NCI-H526 (cell line): ENCODE measurements at regions not wholly inside any gene's neighbourhood (a gene's known extent, or its start where the extent isn't known, plus 50 kb on each side); places are given as distances from the start of the nearest gene placed in this dataset.
A peak's percentile ranks its signal among the peaks of the same experiment; 100 is the strongest.

Experiments used
- DNase-seq, 2 experiments: peaks; one replicate each; lab custom pipeline; 2025; lab: John Stamatoyannopoulos, UW

DNA sequence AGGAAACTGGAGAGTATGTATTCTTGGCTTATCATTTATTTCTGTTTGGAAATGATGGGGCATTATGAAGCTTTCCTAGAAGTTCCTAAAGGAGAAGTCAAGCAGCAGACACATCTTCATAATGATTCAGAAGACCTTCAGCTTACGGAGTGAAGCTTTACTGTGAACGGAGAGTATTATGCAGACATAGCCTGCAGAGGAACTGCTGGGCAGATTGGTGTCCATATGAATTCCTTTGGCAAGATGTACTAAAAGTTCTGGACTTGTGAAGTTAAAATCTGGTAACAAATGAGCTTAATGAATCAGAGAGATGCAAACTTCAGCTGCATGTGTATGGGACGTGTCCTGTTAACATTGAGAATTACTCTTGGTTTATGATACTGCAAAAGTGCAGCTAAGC, 60.1 kb downstream of the NABP1 start:
- DNase-seq, result no peak

DNA sequence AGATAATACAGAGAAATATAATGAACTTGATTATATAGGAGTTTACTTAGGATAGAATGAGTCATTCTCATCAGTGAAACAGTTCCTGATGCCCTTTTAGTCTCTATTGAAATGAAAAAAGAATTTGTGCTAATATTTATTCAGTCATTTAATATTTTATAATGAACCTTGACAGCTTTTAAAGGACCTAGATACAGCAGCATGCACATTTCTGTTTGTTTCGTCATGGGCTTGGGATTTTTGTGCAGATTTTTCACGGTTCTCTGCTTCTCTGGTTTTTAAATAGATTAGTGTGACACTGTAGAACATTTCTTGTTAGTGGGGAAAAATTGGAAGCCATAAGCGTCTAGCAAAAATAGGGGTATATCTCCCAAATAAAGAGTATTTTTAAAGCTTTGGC, 60.7 kb downstream of the NABP1 start:
- no peak for DNase-seq

- no peak for DNase-seq
Observed at GRCh38 chr2:191739194-191739593, 61.3 kb downstream of the NABP1 start.

DNA sequence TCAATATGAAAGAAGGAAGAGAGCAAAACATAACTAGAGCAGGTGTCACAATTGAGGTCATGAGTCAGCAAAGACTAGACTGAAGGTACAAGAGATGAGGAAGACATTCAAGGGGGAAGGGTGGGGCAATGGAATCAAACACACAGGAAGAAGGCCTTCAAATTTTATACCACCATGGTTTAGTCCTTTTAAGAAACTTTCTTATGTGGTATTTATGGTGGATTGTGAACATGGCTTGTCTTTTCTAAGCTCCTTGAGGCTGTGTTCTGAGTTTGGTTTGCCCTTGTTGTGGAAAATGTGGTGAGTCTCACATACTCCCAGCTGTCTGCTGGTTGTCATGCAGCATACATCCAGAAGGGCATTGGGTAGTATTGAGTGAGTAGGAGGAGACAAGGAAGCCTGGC, 62.1 kb downstream of the NABP1 start:
- no peak for DNase-seq

GRCh38 chr2:191740759-191741158, 62.8 kb downstream of the NABP1 start:
- DNase-seq, result no peak

- no peak for DNase-seq
Observed at GRCh38 chr2:191746346-191747169, 68.6 kb downstream of the NABP1 start.

DNA sequence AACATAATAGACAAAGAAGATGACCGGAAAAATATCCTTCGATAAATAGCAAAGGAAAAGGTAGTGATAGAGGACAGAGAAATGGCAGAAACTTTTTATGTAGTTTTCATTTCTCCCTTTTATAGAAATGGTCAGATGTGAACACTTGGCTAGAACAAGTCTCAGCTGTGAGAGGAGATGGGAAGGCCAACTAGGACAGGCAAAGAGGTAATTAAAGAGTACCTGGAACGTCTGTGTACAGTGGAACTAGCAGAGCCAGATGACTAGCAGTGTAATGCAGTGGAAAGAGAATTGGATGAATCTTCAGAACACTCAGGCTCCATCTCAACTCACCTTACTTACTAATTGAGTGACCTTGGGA, 69.2 kb downstream of the NABP1 start:
- DNase-seq, result no peak

DNA sequence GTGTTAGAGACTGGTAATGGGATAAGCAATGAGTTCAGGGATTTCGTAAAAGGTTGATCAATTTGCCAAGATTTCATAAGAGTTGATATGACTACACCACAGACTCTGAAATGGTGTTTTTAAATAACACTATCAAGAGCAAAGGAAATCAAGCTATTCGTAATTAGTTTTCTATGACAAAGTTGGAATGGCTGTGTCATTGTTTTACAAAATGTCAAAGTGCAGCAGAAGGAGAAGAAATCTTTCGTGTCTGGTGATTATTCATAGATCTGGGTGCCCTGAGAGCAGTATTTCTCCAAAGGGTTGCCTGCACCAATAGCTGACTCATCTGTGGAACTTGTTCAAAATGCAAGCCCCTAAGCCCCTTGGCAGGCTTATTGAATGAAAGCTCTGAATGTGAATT, 70.1 kb downstream of the NABP1 start:
- no peak for DNase-seq

- no peak for DNase-seq
Observed at GRCh38 chr2:191748528-191749180, 70.7 kb downstream of the NABP1 start.

DNA sequence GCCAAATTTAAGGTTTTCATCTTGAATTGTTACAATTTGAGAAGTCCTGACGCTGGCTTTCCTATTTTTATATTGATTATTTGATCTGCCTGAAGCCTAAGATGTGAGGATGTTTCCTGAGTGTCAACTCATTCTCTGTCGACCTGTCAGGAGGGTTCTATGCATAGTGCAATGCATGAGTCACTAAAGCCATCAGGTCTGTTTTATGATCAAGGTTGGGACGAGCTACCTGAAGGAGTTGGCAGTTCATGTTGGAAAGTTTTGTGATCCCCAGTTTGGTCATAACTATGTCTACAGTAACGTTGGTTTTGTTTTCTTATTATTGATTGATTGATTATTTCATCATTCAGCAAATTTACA, 71.2 kb downstream of the NABP1 start:
- DNase-seq, result no peak

- no peak for DNase-seq
Observed at GRCh38 chr2:191754103-191754502, 76.2 kb downstream of the NABP1 start.

DNA sequence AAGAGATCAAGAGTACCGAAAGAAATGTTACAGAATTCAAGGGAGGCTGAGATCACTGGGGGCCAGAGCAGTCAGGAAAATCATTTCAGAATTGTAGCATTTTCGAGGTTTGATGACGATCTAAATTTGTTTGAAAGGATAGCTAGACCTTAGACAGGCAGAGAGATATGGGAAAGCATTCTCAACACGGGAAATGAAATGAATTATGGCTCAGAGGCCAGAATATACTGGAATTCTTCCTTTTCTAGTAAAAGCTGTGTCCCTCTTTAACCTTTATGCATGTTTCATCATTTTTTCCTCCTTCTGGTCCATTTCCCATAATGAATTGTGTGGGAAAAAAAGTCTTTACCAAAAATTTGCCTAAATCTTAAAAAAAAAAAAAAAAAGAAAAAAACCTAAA, 78.8 kb downstream of the NABP1 start:
- no peak for DNase-seq

GRCh38 chr2:191757208-191757607, 79.3 kb downstream of the NABP1 start:
- no peak for DNase-seq

DNA sequence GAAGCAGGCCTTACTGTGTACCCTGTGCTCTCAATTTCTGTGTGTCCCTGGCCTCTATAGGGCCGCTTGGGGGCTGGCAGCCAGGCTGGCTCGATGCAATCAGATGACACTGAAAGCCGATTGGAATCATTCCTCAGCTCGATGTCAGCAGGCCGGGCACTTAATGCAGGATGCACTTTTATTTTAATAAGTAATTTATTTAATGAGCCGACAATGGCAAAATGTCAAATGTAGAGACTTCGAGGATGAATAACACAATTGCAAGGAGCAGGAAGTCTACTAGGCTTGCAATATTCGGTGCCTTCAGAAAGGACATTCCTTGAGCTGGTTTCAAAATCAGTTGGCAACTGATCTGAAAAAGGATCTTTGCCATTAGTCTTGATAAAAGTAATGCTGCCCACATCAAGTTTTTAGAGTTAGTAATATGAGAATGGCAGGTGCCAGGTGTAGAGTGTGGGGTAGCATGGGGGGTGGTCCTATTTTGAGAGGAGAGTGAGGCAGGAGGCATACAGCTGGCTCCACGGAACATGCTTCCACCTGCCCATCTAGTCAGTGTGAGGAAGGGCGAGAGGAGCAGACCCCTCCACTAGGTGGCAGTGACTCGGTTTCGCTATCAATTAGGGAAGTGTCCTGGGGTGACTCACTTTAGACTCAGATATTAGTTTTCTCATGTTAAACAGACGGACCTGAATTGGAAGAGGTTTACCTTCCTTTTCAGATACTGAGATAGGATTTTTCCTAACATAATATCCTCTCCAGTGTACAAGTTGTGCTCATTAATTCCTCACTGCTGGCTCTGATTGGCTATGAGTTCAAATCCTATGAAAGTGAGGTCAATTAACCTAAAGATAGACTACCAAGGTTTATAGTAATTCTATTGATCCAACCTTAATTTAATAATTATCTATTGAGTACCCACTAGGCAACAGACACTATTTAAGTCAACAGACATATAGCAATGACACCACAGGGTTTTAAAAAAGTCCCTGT, 80.9 kb downstream of the NABP1 start:
- DNase-seq, result peak in 1 of 2 experiments; percentile 41

DNA sequence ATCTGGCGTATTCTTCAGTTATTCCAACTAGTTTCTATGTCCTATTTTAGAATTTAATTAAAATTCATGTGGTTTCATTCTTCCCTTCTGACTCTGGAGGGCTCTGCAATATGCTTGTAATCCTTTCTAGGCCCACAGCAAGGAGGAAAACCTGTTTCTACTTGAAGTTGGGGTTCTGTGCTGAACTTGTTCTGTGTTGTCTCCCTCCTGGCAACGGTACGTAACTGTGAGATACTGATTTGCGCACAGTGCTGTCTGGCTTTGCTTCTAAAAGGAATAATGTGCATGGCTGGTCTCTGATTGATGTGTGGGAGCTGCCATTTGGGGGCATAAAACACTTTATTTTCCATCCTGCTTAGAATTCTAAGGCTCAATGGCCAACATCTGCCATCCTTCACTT, 81.7 kb downstream of the NABP1 start:
- DNase-seq, result no peak

GRCh38 chr2:191760655-191761262, 82.8 kb downstream of the NABP1 start:
- no peak for DNase-seq

DNA sequence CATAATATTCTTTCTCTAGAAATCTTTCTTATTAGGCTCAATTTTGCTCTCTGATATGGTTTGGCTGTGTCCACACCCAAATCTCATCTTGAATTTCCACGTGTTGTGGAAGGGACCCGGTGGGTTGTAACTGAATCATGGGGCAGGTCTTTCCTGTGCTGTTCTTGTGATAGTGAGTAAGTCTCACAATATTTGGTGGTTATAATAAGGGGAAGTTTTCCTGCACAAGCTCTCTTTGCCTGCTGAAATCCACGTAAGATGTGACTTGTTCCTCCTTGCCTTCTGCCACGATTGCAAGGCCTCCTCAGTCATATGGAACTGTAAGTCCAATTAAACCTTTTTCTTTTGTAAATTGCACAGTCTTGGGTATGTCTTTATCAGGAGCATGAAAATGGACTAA, 73.8 kb downstream of the CAVIN2 start:
- no peak for DNase-seq

DNA sequence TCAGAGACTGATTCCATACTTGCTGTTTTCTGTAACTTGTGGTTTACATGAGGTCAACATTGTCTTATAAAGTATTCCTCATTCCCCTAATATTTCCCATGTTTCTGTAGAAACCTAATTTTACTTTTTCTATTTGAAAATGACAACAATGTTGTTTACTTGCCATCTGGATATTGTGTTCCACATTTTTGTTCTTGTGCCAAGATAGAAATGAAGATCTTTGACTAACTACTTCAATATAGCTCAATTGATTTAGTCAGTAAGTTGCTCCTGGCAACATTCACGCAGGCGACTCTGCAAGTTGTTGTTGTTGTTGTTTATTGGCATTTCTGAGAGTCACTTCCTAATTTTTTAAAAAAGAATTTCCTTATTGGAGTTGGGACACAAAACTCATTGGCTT, 69.5 kb downstream of the CAVIN2 start:
- no peak for DNase-seq

DNA sequence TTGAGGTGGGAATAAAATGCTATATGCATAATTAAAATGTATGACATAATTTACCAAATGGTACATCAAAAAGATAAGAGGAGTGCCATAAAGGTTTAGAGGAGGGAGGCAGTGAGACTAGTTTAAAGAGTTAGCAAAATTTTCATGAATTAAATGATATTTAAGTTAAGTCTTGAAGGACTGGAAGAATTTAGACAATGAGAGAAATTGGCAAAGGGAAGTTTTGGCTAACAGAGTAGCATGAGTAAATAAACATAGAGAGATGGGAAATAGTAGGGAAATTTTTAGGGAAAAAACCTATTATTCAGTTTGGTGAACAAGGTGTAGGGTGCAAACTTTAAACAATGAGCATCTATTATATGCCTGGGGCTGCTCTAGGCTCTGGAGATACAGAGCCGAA, 68.8 kb downstream of the CAVIN2 start:
- no peak for DNase-seq

- no peak for DNase-seq
Observed at GRCh38 chr2:191782351-191782750, 64.5 kb downstream of the CAVIN2 start.

- no peak for DNase-seq
Observed at GRCh38 chr2:191783416-191783815, 63.5 kb downstream of the CAVIN2 start.
